Osteoblast (primary cell): ENCODE measurements at regions not wholly inside any gene's neighbourhood (a gene's known extent, or its start where the extent isn't known, plus 50 kb on each side); places are given as distances from the start of the nearest gene placed in this dataset.

Experiments
- DNase-seq: peaks from one replicate; pipeline ENCODE4 v3.0.0; 2011; ENCODE audit warnings: low spot score, mixed read lengths; ENCODE audit not compliant: insufficient read length; ENCODE audit errors: missing footprints
- H2AFZ ChIP-seq: 2 replicates; pipeline ENCODE4 v1.6.0; 2011; ENCODE audit warnings: mild to moderate bottlenecking, low read length
- H3K27ac ChIP-seq: 2 replicates; pipeline ENCODE4 v1.5.1; 2011; ENCODE audit warnings: mild to moderate bottlenecking, low read depth, low read length, moderate library complexity
- H3K27me3 ChIP-seq: 2 replicates; pipeline ENCODE4 v1.6.0; 2012; ENCODE audit warnings: mild to moderate bottlenecking, control low read depth, inconsistent platforms, low read length, moderate library complexity; ENCODE audit not compliant: insufficient read depth
- H3K36me3 ChIP-seq: 2 replicates; pipeline ENCODE4 v1.5.1; 2011; ENCODE audit warnings: mild to moderate bottlenecking, low read length, control low read depth, moderate library complexity; ENCODE audit not compliant: insufficient read depth
- H3K4me1 ChIP-seq: 2 replicates; pipeline ENCODE4 v1.5.1; 2011; ENCODE audit warnings: mild to moderate bottlenecking, low read length, control low read depth, moderate library complexity; ENCODE audit not compliant: insufficient read depth
- H3K4me2 ChIP-seq: 2 replicates; pipeline ENCODE4 v1.6.0; 2011; ENCODE audit warnings: mild to moderate bottlenecking, low read length; ENCODE audit not compliant: insufficient read depth
- H3K4me3 ChIP-seq: fragments of 200-600 bp; sonication (generic); 3 replicates; pipeline ENCODE4 v1.5.1; 2012; ENCODE audit warnings: mild to moderate bottlenecking, low read length, inconsistent platforms; ENCODE audit not compliant: insufficient read depth
- H3K79me2 ChIP-seq: 2 replicates; pipeline ENCODE4 v1.6.0; 2012; ENCODE audit warnings: mild to moderate bottlenecking, low read length, control low read depth, inconsistent platforms; ENCODE audit not compliant: insufficient read depth
- H3K9me3 ChIP-seq: 2 replicates; pipeline ENCODE4 v1.5.1; 2011; ENCODE audit warnings: low read depth, low read length, control low read depth
- H4K20me1 ChIP-seq: 2 replicates; pipeline ENCODE4 v1.6.0; 2012; ENCODE audit warnings: mild to moderate bottlenecking, low read length, control low read depth; ENCODE audit not compliant: insufficient read depth
- CTCF ChIP-seq: IDR thresholded peaks from 2 replicates; pipeline ENCODE4 v1.5.1; 2011; ENCODE audit warnings: mild to moderate bottlenecking, low read depth, low read length, moderate library complexity; ENCODE audit errors: extremely low read depth

GRCh38 chr11:110003426-110003825 lies 89.8 kb upstream of the ZC3H12C start:
- Histone ChIP-seq H3K79me2 (no peaks in the 10 kb centered on the region), H3K27me3 (no peaks in the 10 kb centered on the region), H3K36me3 (no peaks in the 10 kb centered on the region), H3K4me3 (no peak overlapping the region), H3K9me3 (no peaks in the 10 kb centered on the region), H3K4me2 (no peak overlapping the region), H2AFZ (no peak overlapping the region), H3K27ac (no peak overlapping the region), H3K4me1 (peaks cover 18% of the 10 kb centered on the region), H4K20me1 (no peaks in the 10 kb centered on the region)
- DNase-seq = no peak
- no peak for TF ChIP-seq CTCF

GRCh38 chr11:110011595-110011994 lies 81.6 kb upstream of the ZC3H12C start:
- DNase-seq = no peak
- no peak overlapping the region for H2AFZ ChIP-seq
- H3K4me2 ChIP-seq = no peak overlapping the region
- H3K4me1 ChIP-seq = no peaks in the 10 kb centered on the region
- H3K27ac ChIP-seq = no peak overlapping the region
- H4K20me1 ChIP-seq = no peaks in the 10 kb centered on the region
- H3K9me3 ChIP-seq = no peaks in the 10 kb centered on the region
- H3K79me2 ChIP-seq = no peaks in the 10 kb centered on the region
- no peaks in the 10 kb centered on the region for H3K27me3 ChIP-seq
- TF ChIP-seq CTCF = no peak
- no peaks in the 10 kb centered on the region for H3K36me3 ChIP-seq
- H3K4me3 ChIP-seq = no peak overlapping the region

- Histone ChIP-seq H3K4me3 (no peak overlapping the region), H3K27ac (no peak overlapping the region)
These were observed 77.5 kb upstream of the ZC3H12C start for GRCh38 chr11:110015695-110016094.

GRCh38 chr11:110019675-110020074 lies 73.5 kb upstream of the ZC3H12C start:
- no peaks in the 10 kb centered on the region for H4K20me1 ChIP-seq
- H3K79me2 ChIP-seq = no peaks in the 10 kb centered on the region
- no peak overlapping the region for H3K4me3 ChIP-seq
- no peak overlapping the region for H3K27ac ChIP-seq
- no peaks in the 10 kb centered on the region for H3K27me3 ChIP-seq
- H3K9me3 ChIP-seq = no peaks in the 10 kb centered on the region
- H2AFZ ChIP-seq = no peak overlapping the region
- TF ChIP-seq CTCF = no peak
- DNase-seq = no peak
- no peak overlapping the region for H3K4me2 ChIP-seq
- H3K4me1 ChIP-seq = no peaks in the 10 kb centered on the region
- H3K36me3 ChIP-seq = no peaks in the 10 kb centered on the region

More at GRCh38 chr11:110015695-110016094, 77.5 kb upstream of the ZC3H12C start:
- Histone ChIP-seq H3K9me3 (no peaks in the 10 kb centered on the region), H4K20me1 (no peaks in the 10 kb centered on the region), H3K79me2 (no peaks in the 10 kb centered on the region), H3K27me3 (no peaks in the 10 kb centered on the region), H3K36me3 (no peaks in the 10 kb centered on the region), H3K4me2 (no peak overlapping the region), H2AFZ (no peak overlapping the region), H3K4me1 (no peaks in the 10 kb centered on the region)
- DNase-seq = no peak
- no peak for TF ChIP-seq CTCF
